Left lung (tissue), 4 donors: ENCODE measurements at regions not wholly inside any gene's neighbourhood (a gene's known extent, or its start where the extent isn't known, plus 50 kb on each side); places are given as distances from the start of the nearest gene placed in this dataset.

Experiments
- ATAC-seq: fragments of 200-7000 bp; cut with Tn5 transposase; one replicate; pipeline ENCODE4 v1.9.1; 2020; ENCODE audit warnings: moderate library complexity
- DNase-seq, 4 donors: peaks; one replicate each; pipeline ENCODE4 v3.0.0-alpha.2; 2013 to 2020
- H3K27ac ChIP-seq, 2 donors: fragments of 200-600 bp; sonication (generic) in 1 of 2; one replicate each; pipeline versions ENCODE4 v1.5.0 to v1.8.0; 2020 to 2021
- H3K27me3 ChIP-seq, 2 donors: fragments of 200-600 bp; sonication (generic) in 1 of 2; one replicate each; pipeline versions ENCODE4 v1.5.0 to v1.8.0; 2020 to 2021
- H3K36me3 ChIP-seq, 2 donors: fragments of 200-600 bp; sonication (generic) in 1 of 2; one replicate each; pipeline versions ENCODE4 v1.5.0 to v1.8.0; 2020 to 2021
- H3K4me1 ChIP-seq, 2 donors: fragments of 200-600 bp; one replicate each; pipeline ENCODE4 v1.8.0; 2021
- H3K4me3 ChIP-seq, 2 donors: fragments of 200-600 bp; sonication (generic) in 1 of 2; one replicate each; pipeline versions ENCODE4 v1.5.0 to v1.8.0; 2020 to 2021; ENCODE audit warnings: mild to moderate bottlenecking in 1 of 2
- H3K9me3 ChIP-seq, 2 donors: fragments of 200-600 bp; sonication (generic) in 1 of 2; one replicate each; pipeline versions ENCODE4 v1.5.0 to v1.8.0; 2020 to 2021
- intact Hi-C, 2 donors: fragments of 100-400 bp; cut with DNase I; formaldehyde crosslinking; loops; one replicate each; pipeline versions ENCODE4 v1.11.2 to v1.14.2; 2022
- TF ChIP-seq, protein P1 (sequence below), 2 donors: fragments of 200-600 bp; sonication (generic) in 1 of 2; IDR thresholded peaks; one replicate each; pipeline versions ENCODE4 v1.5.0 to v1.8.0; 2021; ENCODE audit warnings: antibody characterized with exemption in 2 of 2
- donor health status: DM: no; HTN: yes; CAD: no.
- donor health status: DM: no; HTN: no; CAD: no.

DNA sequence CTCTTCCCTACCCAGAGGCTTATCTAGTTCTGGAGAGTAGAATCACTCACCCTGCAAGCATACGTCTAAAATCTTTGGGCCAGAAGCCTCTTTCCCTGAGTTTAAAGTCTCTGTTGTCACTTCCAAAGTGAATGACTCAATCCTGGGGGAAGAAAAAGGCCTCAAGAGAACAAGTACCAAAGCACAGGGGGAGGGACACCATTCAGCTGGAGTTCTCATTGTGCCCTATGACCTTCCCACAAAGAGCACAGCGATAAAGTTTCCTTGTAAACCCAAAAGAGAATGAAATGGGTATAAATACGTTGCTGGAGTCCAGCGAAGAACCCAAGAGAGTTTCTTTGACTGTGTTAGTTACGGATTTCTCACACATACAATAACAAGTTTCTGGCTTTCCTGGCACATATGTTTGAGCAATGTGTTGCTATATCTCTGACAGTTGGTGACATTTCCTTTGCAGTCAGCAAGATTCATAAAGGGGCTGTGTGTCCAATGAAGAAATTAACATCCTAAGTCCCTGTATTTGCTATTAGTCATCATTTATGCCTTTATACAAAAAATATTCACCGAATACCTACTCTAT is 107.3 kb upstream of the PTPRG start:
- TF ChIP-seq, protein P1, sequence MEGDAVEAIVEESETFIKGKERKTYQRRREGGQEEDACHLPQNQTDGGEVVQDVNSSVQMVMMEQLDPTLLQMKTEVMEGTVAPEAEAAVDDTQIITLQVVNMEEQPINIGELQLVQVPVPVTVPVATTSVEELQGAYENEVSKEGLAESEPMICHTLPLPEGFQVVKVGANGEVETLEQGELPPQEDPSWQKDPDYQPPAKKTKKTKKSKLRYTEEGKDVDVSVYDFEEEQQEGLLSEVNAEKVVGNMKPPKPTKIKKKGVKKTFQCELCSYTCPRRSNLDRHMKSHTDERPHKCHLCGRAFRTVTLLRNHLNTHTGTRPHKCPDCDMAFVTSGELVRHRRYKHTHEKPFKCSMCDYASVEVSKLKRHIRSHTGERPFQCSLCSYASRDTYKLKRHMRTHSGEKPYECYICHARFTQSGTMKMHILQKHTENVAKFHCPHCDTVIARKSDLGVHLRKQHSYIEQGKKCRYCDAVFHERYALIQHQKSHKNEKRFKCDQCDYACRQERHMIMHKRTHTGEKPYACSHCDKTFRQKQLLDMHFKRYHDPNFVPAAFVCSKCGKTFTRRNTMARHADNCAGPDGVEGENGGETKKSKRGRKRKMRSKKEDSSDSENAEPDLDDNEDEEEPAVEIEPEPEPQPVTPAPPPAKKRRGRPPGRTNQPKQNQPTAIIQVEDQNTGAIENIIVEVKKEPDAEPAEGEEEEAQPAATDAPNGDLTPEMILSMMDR (IDR thresholded peaks at IDR 0.05), result no peak
- no peak overlapping the region for H3K27ac ChIP-seq
- DNase-seq, result no peak
- no peak overlapping the region for H3K4me3 ChIP-seq
- H3K27me3 ChIP-seq, result no peaks in the 10 kb centered on the region
- H3K36me3 ChIP-seq, result no peaks in the 10 kb centered on the region
- H3K4me1 ChIP-seq, result no peaks in the 10 kb centered on the region
- intact Hi-C loops, result no loop called here
- no peaks in the 10 kb centered on the region for H3K9me3 ChIP-seq
- ATAC-seq, result no peak

DNA sequence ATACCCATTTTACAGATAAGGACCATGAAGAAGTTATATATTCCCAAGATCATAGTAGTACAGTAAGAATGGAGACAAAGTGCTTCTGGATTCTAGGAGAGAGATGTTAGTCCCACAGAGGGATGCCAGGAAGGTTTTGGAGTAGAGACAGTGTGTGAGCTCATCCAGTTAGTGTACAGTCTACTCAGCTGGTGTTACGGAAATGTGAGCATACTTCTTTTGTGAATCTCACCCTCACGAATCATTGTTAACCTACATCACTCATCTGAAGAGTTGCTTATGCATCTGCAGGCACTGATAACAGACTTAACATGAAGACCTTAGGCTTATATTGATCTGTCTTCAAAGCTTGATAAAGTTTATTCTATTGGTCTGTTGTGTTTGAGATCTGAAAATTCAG is 106.6 kb upstream of the PTPRG start:
- intact Hi-C loops, result no loop called here
- TF ChIP-seq, protein P1 (IDR thresholded peaks at IDR 0.05), result no peak

DNA sequence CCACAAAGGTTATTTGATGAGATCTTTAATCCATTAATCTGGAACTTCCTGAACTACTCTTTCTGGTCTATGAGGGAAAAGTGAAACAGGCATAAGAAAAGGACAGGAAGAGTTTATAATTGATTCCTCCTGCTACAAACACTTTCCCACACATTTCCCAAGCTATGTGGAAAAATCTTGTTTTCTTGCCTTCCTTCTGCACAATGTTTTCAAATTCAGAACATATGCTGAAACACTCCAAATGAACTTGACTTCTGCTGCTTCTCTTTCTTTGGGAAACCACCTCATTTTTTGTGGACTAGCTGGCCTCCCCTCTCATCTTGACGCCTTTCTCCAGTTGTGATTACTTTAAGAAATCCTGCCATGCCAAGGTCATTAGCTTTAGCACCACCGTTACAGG is 100.7 kb upstream of the PTPRG start:
- H3K27ac ChIP-seq, result no peak overlapping the region
- TF ChIP-seq, protein P1 (IDR thresholded peaks at IDR 0.05), result no peak
- H3K4me1 ChIP-seq, result no peaks in the 10 kb centered on the region
- no peak overlapping the region for H3K4me3 ChIP-seq
- no peak for ATAC-seq
- no peaks in the 10 kb centered on the region for H3K9me3 ChIP-seq
- DNase-seq, result no peak
- intact Hi-C loops, result no loop called here
- H3K36me3 ChIP-seq, result no peaks in the 10 kb centered on the region
- no peaks in the 10 kb centered on the region for H3K27me3 ChIP-seq

More for the DNA sequence above, 106.6 kb upstream of the PTPRG start:
- DNase-seq (no peak), ATAC-seq (no peak)
- H3K4me1 ChIP-seq, result no peaks in the 10 kb centered on the region
- no peaks in the 10 kb centered on the region for H3K36me3 ChIP-seq
- no peak overlapping the region for H3K4me3 ChIP-seq
- no peak overlapping the region for H3K27ac ChIP-seq
- no peaks in the 10 kb centered on the region for H3K27me3 ChIP-seq
- no peaks in the 10 kb centered on the region for H3K9me3 ChIP-seq

DNA sequence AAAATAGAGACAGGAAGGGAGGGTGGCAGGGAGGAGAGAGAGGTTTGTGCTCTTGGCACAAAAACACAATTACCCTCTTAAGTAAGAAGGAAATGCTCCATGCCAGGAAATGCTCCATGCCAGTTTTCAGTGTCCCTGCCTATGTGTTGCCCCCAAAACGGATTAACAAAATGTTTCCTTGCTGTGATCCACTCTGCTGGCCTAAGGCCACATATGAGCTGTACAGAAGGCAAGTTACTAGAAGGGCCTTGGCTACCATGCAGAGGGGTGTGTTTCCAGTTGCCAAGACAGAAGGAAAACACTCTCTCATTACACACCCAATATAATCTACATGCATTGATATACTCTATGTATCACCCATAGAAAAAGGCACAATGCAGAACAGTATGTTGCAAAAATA is 98.2 kb upstream of the PTPRG start:
- Histone ChIP-seq H3K27ac (no peak overlapping the region), H3K36me3 (no peaks in the 10 kb centered on the region), H3K9me3 (no peaks in the 10 kb centered on the region), H3K4me1 (no peaks in the 10 kb centered on the region), H3K4me3 (no peak overlapping the region), H3K27me3 (no peaks in the 10 kb centered on the region)
- no peak for ATAC-seq
- TF ChIP-seq, protein P1 (IDR thresholded peaks at IDR 0.05), result no peak
- intact Hi-C loops, result no loop called here
- no peak for DNase-seq

DNA sequence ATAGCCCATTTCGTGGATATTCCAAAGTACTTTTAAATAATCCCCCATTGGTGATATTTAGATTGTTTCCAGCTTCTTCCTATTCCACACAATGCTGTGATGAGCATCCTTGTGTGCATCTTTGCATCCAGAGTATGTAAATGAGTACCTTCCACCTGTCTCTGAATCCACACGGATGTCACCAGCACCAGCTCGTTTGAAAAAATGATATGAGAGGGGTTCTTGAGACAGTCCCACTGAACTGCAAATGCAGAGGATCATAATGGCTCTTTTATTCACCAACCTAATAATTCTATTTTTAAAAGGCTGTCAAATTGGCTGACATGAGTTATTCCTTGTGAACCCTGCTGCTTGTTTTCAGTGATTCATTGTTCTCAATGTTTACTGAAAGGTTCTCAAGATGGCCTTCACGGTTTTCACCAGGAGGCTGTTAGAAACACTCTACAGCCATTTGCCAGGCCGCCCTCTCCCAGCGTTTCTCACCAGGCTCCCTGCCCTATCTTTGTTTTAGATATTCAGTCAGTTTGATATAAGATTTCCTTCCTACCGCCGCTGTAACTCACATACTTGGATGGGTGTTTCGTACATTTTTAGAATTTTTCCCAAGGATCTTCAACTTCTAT is 96.7 kb upstream of the PTPRG start:
- no peak overlapping the region for H3K4me3 ChIP-seq
- no peaks in the 10 kb centered on the region for H3K27me3 ChIP-seq
- H3K36me3 ChIP-seq, result no peaks in the 10 kb centered on the region
- DNase-seq (no peak), ATAC-seq (no peak)
- H3K4me1 ChIP-seq, result no peaks in the 10 kb centered on the region
- intact Hi-C loops, result no loop called here
- H3K9me3 ChIP-seq, result no peaks in the 10 kb centered on the region
- no peak overlapping the region for H3K27ac ChIP-seq
- TF ChIP-seq, protein P1 (IDR thresholded peaks at IDR 0.05), result no peak
